Testis (tissue), 2 donors: ENCODE measurements at regions not wholly inside any gene's neighbourhood (a gene's known extent, or its start where the extent isn't known, plus 50 kb on each side); places are given as distances from the start of the nearest gene placed in this dataset.

Experiments used
- POLR2A ChIP-seq: fragments of 450-650 bp; IDR thresholded peaks from one replicate; pipeline ENCODE4 v1.6.1; 2017; ENCODE audit warnings: antibody characterized with exemption, mild to moderate bottlenecking, moderate library complexity
- TF ChIP-seq, protein P1 (sequence below), 3 experiments: fragments of 450-650 bp in 2 of 3; fragments of 200-600 bp in 1 of 3; sonication (generic) in 1 of 3; IDR thresholded peaks; one replicate each; pipeline ENCODE4 v1.5.1; 2016 to 2019; ENCODE audit warnings: antibody characterized with exemption in 3 of 3, mild to moderate bottlenecking in 2 of 3, moderate library complexity in 1 of 3

DNA sequence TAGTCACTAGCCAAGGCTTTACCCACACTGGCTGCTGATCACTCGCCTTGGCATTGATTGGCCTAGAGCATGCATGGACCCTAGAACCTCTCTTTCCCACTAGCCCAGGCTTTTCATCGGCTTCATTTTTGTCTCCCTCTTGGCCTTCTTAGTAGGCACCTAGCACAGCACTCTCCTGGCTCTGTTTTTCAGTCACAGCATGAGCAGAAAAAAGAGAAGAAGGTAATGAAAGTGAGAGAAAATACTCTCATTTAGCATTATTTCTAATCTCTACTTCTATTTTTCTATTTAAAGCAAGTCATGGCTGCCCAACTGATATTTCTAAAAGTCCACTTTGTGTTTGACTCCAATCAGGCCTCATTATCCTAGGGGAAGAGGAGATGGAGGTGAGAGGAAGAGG lies 267.2 kb downstream of the FBXO8 start:
- TF ChIP-seq, protein P1, sequence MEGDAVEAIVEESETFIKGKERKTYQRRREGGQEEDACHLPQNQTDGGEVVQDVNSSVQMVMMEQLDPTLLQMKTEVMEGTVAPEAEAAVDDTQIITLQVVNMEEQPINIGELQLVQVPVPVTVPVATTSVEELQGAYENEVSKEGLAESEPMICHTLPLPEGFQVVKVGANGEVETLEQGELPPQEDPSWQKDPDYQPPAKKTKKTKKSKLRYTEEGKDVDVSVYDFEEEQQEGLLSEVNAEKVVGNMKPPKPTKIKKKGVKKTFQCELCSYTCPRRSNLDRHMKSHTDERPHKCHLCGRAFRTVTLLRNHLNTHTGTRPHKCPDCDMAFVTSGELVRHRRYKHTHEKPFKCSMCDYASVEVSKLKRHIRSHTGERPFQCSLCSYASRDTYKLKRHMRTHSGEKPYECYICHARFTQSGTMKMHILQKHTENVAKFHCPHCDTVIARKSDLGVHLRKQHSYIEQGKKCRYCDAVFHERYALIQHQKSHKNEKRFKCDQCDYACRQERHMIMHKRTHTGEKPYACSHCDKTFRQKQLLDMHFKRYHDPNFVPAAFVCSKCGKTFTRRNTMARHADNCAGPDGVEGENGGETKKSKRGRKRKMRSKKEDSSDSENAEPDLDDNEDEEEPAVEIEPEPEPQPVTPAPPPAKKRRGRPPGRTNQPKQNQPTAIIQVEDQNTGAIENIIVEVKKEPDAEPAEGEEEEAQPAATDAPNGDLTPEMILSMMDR (IDR thresholded peaks at IDR 0.05), result no peak
- TF ChIP-seq POLR2A, result no peak
